ENCODE measurements at regions not wholly inside any gene's neighbourhood (a gene's known extent, or its start where the extent isn't known, plus 50 kb on each side); places are given as distances from the start of the nearest gene placed in this dataset.

DNA sequence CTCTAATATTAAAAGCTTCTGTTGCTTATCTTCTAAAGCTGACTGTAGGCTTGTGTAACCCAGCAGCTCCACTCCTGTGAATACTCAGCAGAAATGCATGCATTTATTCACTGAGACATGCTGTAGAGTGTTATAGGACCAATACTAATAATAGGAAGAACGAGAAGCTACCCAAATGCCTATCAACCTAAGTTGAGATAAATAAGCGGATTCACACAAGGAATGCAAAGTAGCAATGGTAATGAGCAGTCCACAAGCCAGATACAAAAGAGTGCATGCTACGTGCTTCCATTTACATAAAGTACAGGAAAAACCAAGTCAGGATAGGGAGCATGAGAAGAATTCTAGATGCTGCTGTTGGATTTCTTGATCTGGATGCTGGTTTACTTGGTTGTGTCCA is 155.9 kb downstream of the AASDH start:
- TF ChIP-seq, protein P1, sequence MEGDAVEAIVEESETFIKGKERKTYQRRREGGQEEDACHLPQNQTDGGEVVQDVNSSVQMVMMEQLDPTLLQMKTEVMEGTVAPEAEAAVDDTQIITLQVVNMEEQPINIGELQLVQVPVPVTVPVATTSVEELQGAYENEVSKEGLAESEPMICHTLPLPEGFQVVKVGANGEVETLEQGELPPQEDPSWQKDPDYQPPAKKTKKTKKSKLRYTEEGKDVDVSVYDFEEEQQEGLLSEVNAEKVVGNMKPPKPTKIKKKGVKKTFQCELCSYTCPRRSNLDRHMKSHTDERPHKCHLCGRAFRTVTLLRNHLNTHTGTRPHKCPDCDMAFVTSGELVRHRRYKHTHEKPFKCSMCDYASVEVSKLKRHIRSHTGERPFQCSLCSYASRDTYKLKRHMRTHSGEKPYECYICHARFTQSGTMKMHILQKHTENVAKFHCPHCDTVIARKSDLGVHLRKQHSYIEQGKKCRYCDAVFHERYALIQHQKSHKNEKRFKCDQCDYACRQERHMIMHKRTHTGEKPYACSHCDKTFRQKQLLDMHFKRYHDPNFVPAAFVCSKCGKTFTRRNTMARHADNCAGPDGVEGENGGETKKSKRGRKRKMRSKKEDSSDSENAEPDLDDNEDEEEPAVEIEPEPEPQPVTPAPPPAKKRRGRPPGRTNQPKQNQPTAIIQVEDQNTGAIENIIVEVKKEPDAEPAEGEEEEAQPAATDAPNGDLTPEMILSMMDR (IDR thresholded peaks at IDR 0.05; ENCODE audit: unreplicated experiment), result no peak
- no peak overlapping the region for H3K4me3 Mint-ChIP-seq
- no peaks in the 10 kb centered on the region for H3K27me3 Mint-ChIP-seq (ENCODE audit: low read depth)
- peaks cover 15% of the 10 kb centered on the region for H3K4me1 Mint-ChIP-seq
- H3K9me3 Mint-ChIP-seq, result peaks cover 24% of the 10 kb centered on the region
- H3K27ac Mint-ChIP-seq, result no peak overlapping the region
- DNase-seq (ENCODE audit: low spot score in 2 of 2, unreplicated experiment in 2 of 2), result no peak
- peaks cover 15% of the 10 kb centered on the region for H3K36me3 Mint-ChIP-seq

GRCh38 chr4:56229947-56230346 is 157.3 kb downstream of the AASDH start:
- DNase-seq (ENCODE audit: low spot score in 2 of 2, unreplicated experiment in 2 of 2), result no peak
- Mint-ChIP-seq H3K9me3 (peaks cover 24% of the 10 kb centered on the region), H3K4me3 (no peak overlapping the region), H3K27ac (no peak overlapping the region), H3K36me3 (peaks cover 16% of the 10 kb centered on the region), H3K27me3 (ENCODE audit: low read depth) (no peaks in the 10 kb centered on the region), H3K4me1 (peaks cover under 1% of the 10 kb centered on the region)
- TF ChIP-seq, protein P1 (IDR thresholded peaks at IDR 0.05; ENCODE audit: unreplicated experiment), result no peak

DNA sequence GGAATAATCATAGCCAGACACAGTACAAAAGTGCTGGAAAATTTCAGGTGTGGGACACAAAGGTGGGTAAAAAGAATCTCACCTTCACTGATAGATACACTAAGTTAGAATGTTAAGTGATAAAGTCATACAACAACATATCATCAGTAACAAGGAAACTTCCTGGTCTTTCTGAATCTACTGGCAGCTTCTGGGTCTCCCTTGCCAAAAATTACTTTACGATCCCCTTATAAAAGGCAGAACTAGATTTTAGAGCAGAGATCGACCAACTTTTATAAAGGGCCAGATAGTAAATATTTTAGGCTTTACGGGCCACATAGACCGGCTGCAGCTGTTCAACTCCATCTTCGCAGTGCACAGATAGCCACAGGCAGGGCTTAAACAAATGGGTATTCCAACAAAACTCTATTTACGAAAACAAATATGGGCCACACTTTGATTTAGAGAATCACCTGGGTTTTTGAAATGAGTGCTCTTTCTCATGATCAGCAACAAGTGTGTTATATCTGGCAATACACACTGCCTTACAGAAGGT is 159.9 kb downstream of the AASDH start:
- TF ChIP-seq, protein P1 (IDR thresholded peaks at IDR 0.05; ENCODE audit: unreplicated experiment), result no peak
- Mint-ChIP-seq H3K27me3 (ENCODE audit: low read depth) (no peaks in the 10 kb centered on the region), H3K4me1 (no peaks in the 10 kb centered on the region), H3K4me3 (no peak overlapping the region), H3K9me3 (peaks cover 24% of the 10 kb centered on the region), H3K36me3 (peaks cover 20% of the 10 kb centered on the region), H3K27ac (no peak overlapping the region)
- DNase-seq (ENCODE audit: low spot score in 2 of 2, unreplicated experiment in 2 of 2), result no peak

GRCh38 chr4:56226579-56226978 is 160.7 kb downstream of the AASDH start:
- no peaks in the 10 kb centered on the region for H3K27me3 Mint-ChIP-seq (ENCODE audit: low read depth)
- DNase-seq (ENCODE audit: low spot score in 2 of 2, unreplicated experiment in 2 of 2), result no peak
- H3K9me3 Mint-ChIP-seq, result peaks cover 21% of the 10 kb centered on the region
- H3K4me1 Mint-ChIP-seq, result no peaks in the 10 kb centered on the region
- TF ChIP-seq, protein P1 (IDR thresholded peaks at IDR 0.05; ENCODE audit: unreplicated experiment), result no peak
- no peak overlapping the region for H3K4me3 Mint-ChIP-seq
- H3K36me3 Mint-ChIP-seq, result peaks cover 14% of the 10 kb centered on the region
- peak overlapping the region; percentile 27 for H3K27ac Mint-ChIP-seq

- Mint-ChIP-seq H3K27me3 (ENCODE audit: low read depth) (no peaks in the 10 kb centered on the region), H3K4me3 (no peak overlapping the region), H3K9me3 (peaks cover 17% of the 10 kb centered on the region), H3K36me3 (peaks cover 19% of the 10 kb centered on the region), H3K27ac (no peak overlapping the region), H3K4me1 (peaks cover 6% of the 10 kb centered on the region)
- TF ChIP-seq, protein P1 (IDR thresholded peaks at IDR 0.05; ENCODE audit: unreplicated experiment), result no peak
- DNase-seq (ENCODE audit: low spot score in 2 of 2, unreplicated experiment in 2 of 2), result no peak
Measured at GRCh38 chr4:56224641-56225040, 162.7 kb downstream of the AASDH start.

GRCh38 chr4:56222514-56222913 is 164.8 kb downstream of the AASDH start:
- H3K27ac Mint-ChIP-seq, result no peak overlapping the region
- DNase-seq (ENCODE audit: low spot score in 2 of 2, unreplicated experiment in 2 of 2), result no peak
- no peak overlapping the region for H3K4me3 Mint-ChIP-seq
- TF ChIP-seq, protein P1 (IDR thresholded peaks at IDR 0.05; ENCODE audit: unreplicated experiment), result no peak
- peaks cover 12% of the 10 kb centered on the region for H3K4me1 Mint-ChIP-seq
- H3K9me3 Mint-ChIP-seq, result peaks cover 5% of the 10 kb centered on the region
- no peaks in the 10 kb centered on the region for H3K27me3 Mint-ChIP-seq (ENCODE audit: low read depth)
- H3K36me3 Mint-ChIP-seq, result peaks cover 12% of the 10 kb centered on the region
